Uterus (tissue), 3 donors: ENCODE measurements at regions not wholly inside any gene's neighbourhood (a gene's known extent, or its start where the extent isn't known, plus 50 kb on each side); places are given as distances from the start of the nearest gene placed in this dataset.
"Not testable (repeated sequence)": the region's sequence is repeated elsewhere in the genome, so short reads cannot be mapped to it uniquely, and the experiment has no call there.

ENCODE experiments used
- DNase-seq, 2 donors: peaks; one replicate each; pipeline ENCODE4 v3.0.0-alpha.2; 2019 to 2020
- H3K27ac ChIP-seq, 2 donors: fragments of 200-600 bp; sonication (generic); 1 replicate in 1 of 2; 2 replicates in 1 of 2; pipeline ENCODE4 v1.5.1; 2016 to 2018
- H3K27me3 ChIP-seq, 2 donors: fragments of 200-600 bp; sonication (generic); one replicate each; pipeline ENCODE4 v1.5.1; 2018 to 2019; ENCODE audit warnings: control low read depth in 1 of 2
- H3K36me3 ChIP-seq, 2 donors: fragments of 200-600 bp; sonication (generic); one replicate each; pipeline ENCODE4 v1.5.1; 2019; ENCODE audit warnings: control low read depth in 1 of 2
- H3K4me1 ChIP-seq, 2 donors: fragments of 200-600 bp; sonication (generic); one replicate each; pipeline ENCODE4 v1.5.1; 2018 to 2019; ENCODE audit warnings: control low read depth in 1 of 2
- H3K4me3 ChIP-seq, 2 donors: fragments of 200-600 bp; sonication (generic); 1 replicate in 1 of 2; 2 replicates in 1 of 2; pipeline ENCODE4 v1.5.1; 2018 to 2019; ENCODE audit warnings: mild to moderate bottlenecking in 1 of 2
- H3K9me3 ChIP-seq, 2 donors: fragments of 200-600 bp; sonication (generic); one replicate each; pipeline ENCODE4 v1.5.1; 2019; ENCODE audit warnings: control low read depth in 1 of 2
- POLR2A ChIP-seq, 2 donors: fragments of 450-650 bp; IDR thresholded peaks; one replicate each; pipeline ENCODE4 v1.6.1; 2016; ENCODE audit warnings: antibody characterized with exemption in 2 of 2, mild to moderate bottlenecking in 1 of 2, moderate library complexity in 1 of 2
- intact Hi-C: fragments of 100-400 bp; cut with DNase I; formaldehyde crosslinking; loops from one replicate; pipeline ENCODE4 v1.15.1; 2023; ENCODE audit warnings: low total_unique reads
- TF ChIP-seq, protein P1 (sequence below), 4 experiments: fragments of 200-600 bp in 2 of 4; fragments of 450-650 bp in 2 of 4; sonication (generic) in 2 of 4; IDR thresholded peaks; one replicate each; pipeline ENCODE4 v1.5.1; 2016 to 2019; ENCODE audit warnings: antibody characterized with exemption in 4 of 4, mild to moderate bottlenecking in 2 of 4, moderate library complexity in 1 of 4
- donor health status: DM: yes; HTN: yes; CAD: no.

DNA sequence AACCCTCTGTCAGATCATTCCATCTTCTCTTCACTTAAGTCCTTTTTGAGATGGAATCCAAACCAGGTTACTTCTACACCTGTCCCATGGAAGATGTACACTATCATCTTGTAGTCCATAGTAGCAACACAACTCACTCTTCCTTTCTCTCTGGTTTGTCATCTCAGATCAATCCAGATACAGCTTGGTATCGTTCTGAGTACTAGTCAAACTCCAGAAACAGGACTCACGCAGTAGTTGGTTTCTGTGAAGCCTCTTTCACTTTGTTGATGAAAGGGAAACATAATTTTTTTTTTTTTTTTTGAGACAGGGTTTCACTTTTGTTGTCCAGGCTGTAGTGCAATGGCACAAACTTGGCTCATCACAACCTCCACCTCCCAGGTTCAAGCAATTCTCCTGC, 484.0 kb downstream of the PRDM9 start:
- intact Hi-C loops, result no loop called here
- TF ChIP-seq, protein P1, sequence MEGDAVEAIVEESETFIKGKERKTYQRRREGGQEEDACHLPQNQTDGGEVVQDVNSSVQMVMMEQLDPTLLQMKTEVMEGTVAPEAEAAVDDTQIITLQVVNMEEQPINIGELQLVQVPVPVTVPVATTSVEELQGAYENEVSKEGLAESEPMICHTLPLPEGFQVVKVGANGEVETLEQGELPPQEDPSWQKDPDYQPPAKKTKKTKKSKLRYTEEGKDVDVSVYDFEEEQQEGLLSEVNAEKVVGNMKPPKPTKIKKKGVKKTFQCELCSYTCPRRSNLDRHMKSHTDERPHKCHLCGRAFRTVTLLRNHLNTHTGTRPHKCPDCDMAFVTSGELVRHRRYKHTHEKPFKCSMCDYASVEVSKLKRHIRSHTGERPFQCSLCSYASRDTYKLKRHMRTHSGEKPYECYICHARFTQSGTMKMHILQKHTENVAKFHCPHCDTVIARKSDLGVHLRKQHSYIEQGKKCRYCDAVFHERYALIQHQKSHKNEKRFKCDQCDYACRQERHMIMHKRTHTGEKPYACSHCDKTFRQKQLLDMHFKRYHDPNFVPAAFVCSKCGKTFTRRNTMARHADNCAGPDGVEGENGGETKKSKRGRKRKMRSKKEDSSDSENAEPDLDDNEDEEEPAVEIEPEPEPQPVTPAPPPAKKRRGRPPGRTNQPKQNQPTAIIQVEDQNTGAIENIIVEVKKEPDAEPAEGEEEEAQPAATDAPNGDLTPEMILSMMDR (IDR thresholded peaks at IDR 0.05), result no peak
- TF ChIP-seq POLR2A (IDR thresholded peaks at IDR 0.05), result no peak
- no peak overlapping the region for H3K4me3 ChIP-seq

DNA sequence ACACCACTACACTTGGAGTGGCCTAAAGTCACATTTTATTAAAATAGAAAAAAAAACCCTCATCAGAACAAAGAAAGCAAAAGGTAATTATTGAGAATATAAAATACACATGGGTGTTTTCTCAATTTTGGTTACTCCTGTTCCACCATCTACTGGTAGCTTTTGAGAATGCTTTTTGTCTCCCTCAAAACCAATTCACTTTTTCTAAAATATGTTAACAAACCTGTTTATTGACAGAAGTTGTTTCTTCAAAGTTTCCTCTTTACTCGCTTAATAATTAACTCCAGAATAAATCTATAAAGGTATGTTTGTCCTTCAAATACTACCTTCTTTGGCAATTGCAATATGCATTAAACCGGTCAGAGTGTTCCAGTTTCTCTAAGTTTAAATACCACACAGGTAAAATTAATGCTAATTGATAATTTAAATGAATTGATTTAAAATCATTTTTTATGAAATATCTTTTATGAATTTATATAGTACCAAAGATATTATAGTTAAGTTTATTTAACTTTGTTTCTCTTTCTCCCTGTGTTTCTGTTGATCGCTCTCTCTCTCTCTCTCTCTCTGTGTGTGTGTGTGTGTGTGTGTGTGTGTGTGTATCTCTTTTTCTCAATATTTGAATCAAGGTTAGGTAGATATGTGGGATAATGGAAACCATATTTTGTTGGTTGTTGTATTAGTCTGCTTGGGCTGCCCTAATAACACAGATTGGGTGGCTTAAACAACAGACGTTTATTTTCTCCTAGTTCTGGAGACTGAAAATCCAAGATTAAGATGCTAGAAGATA, 487.4 kb downstream of the PRDM9 start:
- no peak for DNase-seq
- Histone ChIP-seq H3K4me1 (no peaks in the 10 kb centered on the region), H3K27ac (no peak overlapping the region), H3K4me3 (no peak overlapping the region), H3K36me3 (no peaks in the 10 kb centered on the region), H3K27me3 (no peaks in the 10 kb centered on the region), H3K9me3 (no peaks in the 10 kb centered on the region)
- intact Hi-C loops, result no loop called here
- TF ChIP-seq, protein P1 (IDR thresholded peaks at IDR 0.05), result no peak
- TF ChIP-seq POLR2A (IDR thresholded peaks at IDR 0.05), result no peak

More for the DNA sequence above, 484.0 kb downstream of the PRDM9 start:
- no peak overlapping the region for H3K27ac ChIP-seq
- H3K36me3 ChIP-seq, result no peaks in the 10 kb centered on the region
- no peaks in the 10 kb centered on the region for H3K4me1 ChIP-seq
- DNase-seq, result no peak
- no peaks in the 10 kb centered on the region for H3K9me3 ChIP-seq
- H3K27me3 ChIP-seq, result no peaks in the 10 kb centered on the region

DNA sequence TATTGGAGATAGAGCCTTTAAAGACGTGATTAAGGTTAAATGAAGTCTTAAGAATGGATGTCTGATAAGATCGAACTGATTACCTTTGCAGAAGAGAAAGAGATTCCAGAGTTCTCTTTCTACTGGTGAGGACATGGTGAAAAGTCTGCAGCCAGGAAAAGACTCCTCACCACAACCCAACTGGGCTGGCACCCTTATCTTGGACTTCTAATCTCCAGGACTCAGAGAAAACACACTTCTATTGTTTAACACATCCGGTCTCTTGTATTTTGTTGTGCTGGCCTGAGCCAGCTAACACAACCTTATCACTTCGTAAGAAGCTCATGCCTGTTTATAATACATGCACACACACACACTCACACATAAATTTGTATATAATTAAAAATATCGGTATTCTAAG, 489.1 kb downstream of the PRDM9 start:
- no peak overlapping the region for H3K4me3 ChIP-seq
- no peaks in the 10 kb centered on the region for H3K4me1 ChIP-seq
- intact Hi-C loops, result no loop called here
- H3K27ac ChIP-seq, result no peak overlapping the region
- no peaks in the 10 kb centered on the region for H3K9me3 ChIP-seq
- no peak for TF ChIP-seq POLR2A (IDR thresholded peaks at IDR 0.05)
- TF ChIP-seq, protein P1 (IDR thresholded peaks at IDR 0.05), result no peak
- no peak for DNase-seq
- no peaks in the 10 kb centered on the region for H3K36me3 ChIP-seq
- H3K27me3 ChIP-seq, result no peaks in the 10 kb centered on the region

DNA sequence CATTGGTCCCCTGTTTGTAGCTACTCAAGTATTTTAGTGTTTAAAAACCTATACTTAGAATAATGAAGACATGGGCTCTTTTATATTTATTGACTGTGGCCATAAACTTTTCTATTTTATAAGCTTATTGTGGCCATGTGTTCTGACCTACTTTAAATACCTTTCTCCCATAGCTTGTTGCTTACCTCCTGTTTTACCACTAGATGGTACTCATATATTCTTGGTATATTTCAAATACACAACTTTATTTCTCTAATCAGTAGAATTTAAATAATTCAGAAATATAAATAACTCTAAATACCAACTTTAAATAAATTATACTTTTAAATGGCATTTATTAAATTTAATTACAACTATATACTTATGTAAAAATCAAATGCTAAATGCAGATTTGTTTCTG, 498.0 kb downstream of the PRDM9 start:
- DNase-seq, result no peak
- intact Hi-C loops, result no loop called here
- no peak for TF ChIP-seq POLR2A (IDR thresholded peaks at IDR 0.05)

DNA sequence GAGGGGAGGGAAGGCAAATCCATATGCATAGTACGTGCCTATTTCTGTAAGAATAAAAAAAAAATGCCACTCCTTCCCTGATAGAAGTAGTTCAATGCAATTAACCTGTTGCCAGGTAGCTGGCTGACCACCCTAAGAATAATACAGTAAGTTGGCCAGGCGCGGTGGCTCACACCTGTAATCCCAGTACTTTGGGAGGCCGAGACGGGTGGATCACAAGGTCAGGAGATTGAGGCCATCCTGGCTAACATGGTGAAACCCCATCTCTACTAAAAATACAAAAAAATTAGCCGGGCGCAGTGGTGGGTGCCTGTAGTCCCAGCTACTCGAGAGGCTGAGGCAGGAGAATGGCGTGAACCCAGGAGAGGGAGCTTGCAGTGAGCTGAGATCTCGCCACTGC, 510.3 kb downstream of the PRDM9 start:
- H3K36me3 ChIP-seq, H3K27ac ChIP-seq, H3K27me3 ChIP-seq, intact Hi-C loops, H3K4me1 ChIP-seq, H3K9me3 ChIP-seq, DNase-seq, H3K4me3 ChIP-seq: not testable (repeated sequence)

More for the DNA sequence above, 498.0 kb downstream of the PRDM9 start:
- no peaks in the 10 kb centered on the region for H3K9me3 ChIP-seq
- H3K4me1 ChIP-seq, result no peaks in the 10 kb centered on the region
- no peak overlapping the region for H3K27ac ChIP-seq
- H3K27me3 ChIP-seq, result no peaks in the 10 kb centered on the region
- no peak overlapping the region for H3K4me3 ChIP-seq
- no peaks in the 10 kb centered on the region for H3K36me3 ChIP-seq

DNA sequence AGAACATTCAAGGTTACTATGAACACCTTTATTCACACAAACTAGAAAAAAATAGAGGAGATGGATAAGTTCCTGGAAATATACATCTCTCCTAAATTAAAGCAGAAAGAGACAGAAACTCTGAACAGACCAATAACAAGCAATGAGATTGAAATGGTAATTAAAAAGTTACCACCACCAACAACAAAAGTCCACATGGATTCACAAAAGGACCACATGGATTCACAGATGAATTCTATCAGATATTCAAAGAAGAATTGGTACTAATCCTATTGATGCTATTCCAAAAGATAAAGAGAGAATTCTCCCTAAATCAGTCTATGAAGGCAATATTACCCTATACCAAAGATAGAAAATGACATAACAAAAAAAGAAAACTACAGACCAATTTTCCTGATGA, 518.9 kb downstream of the PRDM9 start:
- Histone ChIP-seq H3K4me1 (no peaks in the 10 kb centered on the region), H3K36me3 (no peaks in the 10 kb centered on the region), H3K9me3 (no peaks in the 10 kb centered on the region), H3K27me3 (no peaks in the 10 kb centered on the region), H3K27ac (no peak overlapping the region), H3K4me3 (no peak overlapping the region)
- TF ChIP-seq, protein P1 (IDR thresholded peaks at IDR 0.05), result no peak
- no peak for TF ChIP-seq POLR2A (IDR thresholded peaks at IDR 0.05)
- no peak for DNase-seq
- intact Hi-C loops, result no loop called here
